HUES48 (cell line): ENCODE measurements at regions not wholly inside any gene's neighbourhood (a gene's known extent, or its start where the extent isn't known, plus 50 kb on each side); places are given as distances from the start of the nearest gene placed in this dataset.

Experiments used
- H3K27ac ChIP-seq: one replicate; pipeline ENCODE4 v1.7.0; 2013; ENCODE audit warnings: low read depth, low read length, inconsistent platforms
- H3K27me3 ChIP-seq: 2 replicates; pipeline ENCODE4 v1.6.1; 2013; ENCODE audit warnings: mild to moderate bottlenecking, low read length; ENCODE audit not compliant: control insufficient read depth, insufficient read depth
- H3K36me3 ChIP-seq: 2 replicates; pipeline ENCODE4 v1.6.1; 2013; ENCODE audit warnings: low read length; ENCODE audit not compliant: control insufficient read depth, insufficient read depth
- H3K4me1 ChIP-seq: 2 replicates; pipeline ENCODE4 v1.6.1; 2013; ENCODE audit warnings: mild to moderate bottlenecking, low read length; ENCODE audit not compliant: control insufficient read depth, insufficient read depth
- H3K4me3 ChIP-seq: 2 replicates; pipeline ENCODE4 v1.5.1; 2013; ENCODE audit warnings: mild to moderate bottlenecking, low read depth, low read length
- H3K9ac ChIP-seq: 2 replicates; pipeline ENCODE4 v1.6.1; 2013; ENCODE audit warnings: mild to moderate bottlenecking, low read depth, low read length, moderate library complexity
- H3K9me3 ChIP-seq: 2 replicates; pipeline ENCODE4 v1.6.1; 2013; ENCODE audit warnings: low read length; ENCODE audit not compliant: control insufficient read depth, insufficient read depth

GRCh38 chr2:824524-824923 lies 126.1 kb upstream of the SNTG2 start:
- Histone ChIP-seq H3K27ac (no peak overlapping the region), H3K36me3 (no peaks in the 10 kb centered on the region), H3K9ac (no peak overlapping the region), H3K9me3 (no peaks in the 10 kb centered on the region), H3K4me1 (no peaks in the 10 kb centered on the region), H3K4me3 (no peak overlapping the region), H3K27me3 (peaks cover 6% of the 10 kb centered on the region; the same call in 1 of the 2 replicates)

- Histone ChIP-seq H3K4me3 (no peak overlapping the region), H3K9me3 (no peaks in the 10 kb centered on the region), H3K27ac (no peak overlapping the region), H3K27me3 (no peaks in the 10 kb centered on the region), H3K36me3 (no peaks in the 10 kb centered on the region), H3K4me1 (no peaks in the 10 kb centered on the region), H3K9ac (no peak overlapping the region)
Observed at GRCh38 chr2:821546-821945, 129.1 kb upstream of the SNTG2 start.

DNA sequence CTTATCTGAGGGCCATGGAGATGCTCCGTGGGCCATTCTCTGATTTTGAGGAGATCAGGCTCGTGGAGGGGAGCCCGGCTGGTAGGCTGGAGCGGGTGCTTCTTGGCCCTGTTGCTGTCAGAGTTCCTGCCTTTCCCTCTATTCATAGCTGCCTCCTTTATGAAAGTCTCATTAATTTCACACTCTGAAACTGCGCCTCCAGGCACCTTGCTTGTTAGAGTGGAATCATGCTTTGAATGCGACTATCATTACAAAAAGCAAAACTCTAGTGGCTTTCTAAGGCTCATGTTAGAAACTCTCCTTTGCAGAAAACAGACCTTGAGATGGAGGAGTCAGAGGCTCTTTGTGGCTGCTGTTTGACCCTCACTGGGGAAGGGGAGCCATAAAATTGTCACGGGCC lies 131.0 kb upstream of the SNTG2 start:
- Histone ChIP-seq H3K4me3 (no peak overlapping the region), H3K27ac (no peak overlapping the region), H3K9ac (no peak overlapping the region), H3K27me3 (no peaks in the 10 kb centered on the region), H3K36me3 (no peaks in the 10 kb centered on the region), H3K4me1 (no peaks in the 10 kb centered on the region), H3K9me3 (no peaks in the 10 kb centered on the region)

DNA sequence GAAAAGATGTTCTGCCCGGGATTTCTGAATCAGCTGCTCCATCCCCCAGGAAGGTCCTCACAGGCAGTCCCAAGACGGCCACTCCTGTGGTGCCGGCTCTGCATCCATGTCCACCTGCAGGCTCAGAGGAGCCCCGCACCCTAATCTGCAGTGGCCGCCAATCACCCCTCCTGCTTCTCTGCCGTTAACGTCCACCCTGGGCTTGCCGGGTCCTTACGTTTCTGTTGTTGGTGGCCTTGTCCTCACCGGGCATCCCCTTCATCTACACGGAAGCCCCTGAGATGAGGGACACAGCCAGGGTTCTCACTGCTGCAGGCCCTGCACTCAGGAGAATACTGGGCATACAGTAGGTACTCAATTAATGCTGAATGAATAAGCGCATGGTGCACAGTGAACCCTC lies 131.5 kb upstream of the SNTG2 start:
- Histone ChIP-seq H3K4me1 (no peaks in the 10 kb centered on the region), H3K9me3 (no peaks in the 10 kb centered on the region), H3K9ac (no peak overlapping the region), H3K36me3 (no peaks in the 10 kb centered on the region), H3K27me3 (no peaks in the 10 kb centered on the region), H3K4me3 (no peak overlapping the region), H3K27ac (no peak overlapping the region)

- Histone ChIP-seq H3K9me3 (no peaks in the 10 kb centered on the region), H3K4me3 (no peak overlapping the region), H3K27ac (no peak overlapping the region), H3K27me3 (no peaks in the 10 kb centered on the region), H3K9ac (no peak overlapping the region), H3K36me3 (no peaks in the 10 kb centered on the region), H3K4me1 (no peaks in the 10 kb centered on the region)
Observed at GRCh38 chr2:817336-818015, 133.2 kb upstream of the SNTG2 start.

DNA sequence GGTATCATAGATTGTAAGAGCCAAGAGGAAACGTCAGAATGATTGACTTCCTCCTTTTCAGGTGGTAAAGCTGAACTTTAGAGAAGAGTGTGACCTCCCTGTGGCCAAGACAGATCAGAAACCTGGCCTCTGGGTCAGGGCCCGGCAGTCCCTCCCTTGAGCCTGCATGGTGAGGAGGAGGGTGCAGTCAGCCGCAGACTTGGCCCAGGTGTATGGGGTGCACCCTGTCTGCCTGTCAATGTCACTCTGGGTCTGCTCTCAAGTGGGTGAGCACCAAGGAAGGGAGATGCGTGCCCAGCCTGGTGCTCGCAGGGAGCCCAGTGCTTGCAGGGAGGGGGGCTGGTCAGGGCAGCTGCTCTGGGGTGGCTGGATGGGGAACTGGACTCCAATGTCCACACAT lies 134.4 kb upstream of the SNTG2 start:
- H3K27ac ChIP-seq: no peak overlapping the region
- H3K9ac ChIP-seq: no peak overlapping the region
- H3K36me3 ChIP-seq: no peaks in the 10 kb centered on the region
- H3K4me1 ChIP-seq: no peaks in the 10 kb centered on the region
- no peaks in the 10 kb centered on the region for H3K9me3 ChIP-seq
- no peaks in the 10 kb centered on the region for H3K27me3 ChIP-seq
- H3K4me3 ChIP-seq: no peak overlapping the region

GRCh38 chr2:810397-810796 lies 133.2 kb upstream of the TMEM18 start:
- no peak overlapping the region for H3K27ac ChIP-seq
- H3K4me1 ChIP-seq: no peaks in the 10 kb centered on the region
- H3K27me3 ChIP-seq: no peaks in the 10 kb centered on the region

GRCh38 chr2:807300-807699 lies 130.1 kb upstream of the TMEM18 start:
- Histone ChIP-seq H3K27ac (no peak overlapping the region), H3K9ac (no peak overlapping the region), H3K27me3 (no peaks in the 10 kb centered on the region), H3K36me3 (no peaks in the 10 kb centered on the region), H3K4me3 (no peak overlapping the region), H3K4me1 (no peaks in the 10 kb centered on the region), H3K9me3 (no peaks in the 10 kb centered on the region)

More at GRCh38 chr2:810397-810796, 133.2 kb upstream of the TMEM18 start:
- Histone ChIP-seq H3K4me3 (no peak overlapping the region), H3K9ac (no peak overlapping the region), H3K9me3 (no peaks in the 10 kb centered on the region), H3K36me3 (no peaks in the 10 kb centered on the region)

GRCh38 chr2:805664-806063 lies 128.5 kb upstream of the TMEM18 start:
- Histone ChIP-seq H3K36me3 (no peaks in the 10 kb centered on the region), H3K9ac (no peak overlapping the region), H3K9me3 (no peaks in the 10 kb centered on the region), H3K27me3 (no peaks in the 10 kb centered on the region), H3K27ac (no peak overlapping the region), H3K4me3 (no peak overlapping the region), H3K4me1 (no peaks in the 10 kb centered on the region)

DNA sequence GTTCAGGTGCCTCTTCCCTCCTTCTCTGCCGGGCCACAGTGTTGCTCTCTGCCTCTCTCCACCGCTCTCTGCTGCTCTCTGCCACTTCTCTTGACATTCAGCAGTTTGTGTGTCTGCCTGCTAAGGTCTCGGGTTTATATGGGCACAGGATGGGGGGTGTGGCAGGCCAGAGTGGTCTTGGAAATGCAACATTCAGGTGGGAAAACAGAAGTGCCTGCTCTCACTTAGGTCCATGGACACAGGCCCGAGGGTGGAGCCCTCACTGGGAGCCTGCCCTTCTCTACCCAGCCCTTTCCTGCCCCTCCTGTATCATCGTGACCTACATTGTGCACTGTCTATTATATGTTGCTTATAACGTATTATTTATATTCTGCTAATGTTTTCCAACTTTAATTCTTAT lies 120.8 kb upstream of the TMEM18 start:
- Histone ChIP-seq H3K4me1 (no peaks in the 10 kb centered on the region), H3K9me3 (no peaks in the 10 kb centered on the region), H3K4me3 (no peak overlapping the region), H3K9ac (no peak overlapping the region), H3K36me3 (no peaks in the 10 kb centered on the region), H3K27ac (no peak overlapping the region), H3K27me3 (no peaks in the 10 kb centered on the region)

DNA sequence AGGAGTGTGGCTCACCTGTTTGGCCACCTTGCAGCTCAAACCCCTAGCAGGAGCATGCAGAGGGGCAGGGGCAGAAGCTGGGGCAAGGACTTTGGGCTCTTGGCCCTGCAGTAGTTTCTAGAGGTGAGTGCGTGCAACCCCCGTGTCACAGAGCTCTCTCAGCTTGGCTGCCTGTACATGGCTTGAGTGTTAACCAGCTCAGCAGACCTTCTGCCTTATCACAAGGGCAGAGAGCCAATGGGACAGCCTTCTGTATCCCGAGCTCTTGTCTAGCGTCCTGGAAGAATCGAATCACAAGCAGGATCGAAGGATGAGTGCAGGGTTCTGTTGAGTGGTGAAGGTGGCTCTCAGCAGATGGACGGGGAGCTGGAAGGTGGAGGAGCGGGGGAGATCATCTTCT lies 120.3 kb upstream of the TMEM18 start:
- H3K4me3 ChIP-seq: no peak overlapping the region
- no peak overlapping the region for H3K27ac ChIP-seq
- H3K9ac ChIP-seq: no peak overlapping the region
- no peaks in the 10 kb centered on the region for H3K36me3 ChIP-seq
- H3K27me3 ChIP-seq: no peaks in the 10 kb centered on the region
- no peaks in the 10 kb centered on the region for H3K4me1 ChIP-seq
- no peaks in the 10 kb centered on the region for H3K9me3 ChIP-seq
